HG03135 (cell line): ENCODE measurements at regions not wholly inside any gene's neighbourhood (a gene's known extent, or its start where the extent isn't known, plus 50 kb on each side); places are given as distances from the start of the nearest gene placed in this dataset.

ENCODE experiments used
- ATAC-seq: cut with Tn5 transposase; IDR thresholded peaks from one replicate; pipeline ENCODE4 v1.9.1; 2021; ENCODE audit warnings: mild to moderate bottlenecking, moderate library complexity; ENCODE audit not compliant: unreplicated experiment

GRCh38 chr1:218705911-218706893, 361.1 kb downstream of the TGFB2 start:
- no peak for ATAC-seq

- ATAC-seq = no peak
These were observed 365.9 kb downstream of the TGFB2 start for GRCh38 chr1:218711001-218711400.

- ATAC-seq = no peak
These were observed 366.9 kb downstream of the TGFB2 start for GRCh38 chr1:218711884-218712674.

GRCh38 chr1:218712677-218713076, 367.5 kb downstream of the TGFB2 start:
- ATAC-seq = no peak

- no peak for ATAC-seq
These were observed 371.0 kb downstream of the TGFB2 start for GRCh38 chr1:218715961-218716669.

GRCh38 chr1:218717575-218717974, 372.4 kb downstream of the TGFB2 start:
- ATAC-seq = no peak

GRCh38 chr1:218718206-218718605, 373.1 kb downstream of the TGFB2 start:
- ATAC-seq = no peak

- ATAC-seq = no peak
These were observed 373.8 kb downstream of the TGFB2 start for GRCh38 chr1:218718977-218719376.

- ATAC-seq = no peak
These were observed 383.9 kb downstream of the TGFB2 start for GRCh38 chr1:218728898-218729565.

- no peak for ATAC-seq
These were observed 390.4 kb downstream of the TGFB2 start for GRCh38 chr1:218735436-218736032.

- ATAC-seq = no peak
These were observed 394.3 kb downstream of the TGFB2 start for GRCh38 chr1:218739426-218739825.

- ATAC-seq = no peak
These were observed 396.7 kb downstream of the TGFB2 start for GRCh38 chr1:218741852-218742251.

GRCh38 chr1:218742467-218743262, 397.5 kb downstream of the TGFB2 start:
- ATAC-seq = no peak

- ATAC-seq = no peak
These were observed 398.8 kb downstream of the TGFB2 start for GRCh38 chr1:218743861-218744505.

GRCh38 chr1:218748071-218748470, 402.9 kb downstream of the TGFB2 start:
- no peak for ATAC-seq

- no peak for ATAC-seq
These were observed 405.3 kb downstream of the TGFB2 start for GRCh38 chr1:218750216-218750970.

GRCh38 chr1:218751208-218751948, 406.2 kb downstream of the TGFB2 start:
- ATAC-seq = no peak
